ENCODE measurements at regions not wholly inside any gene's neighbourhood (a gene's known extent, or its start where the extent isn't known, plus 50 kb on each side); places are given as distances from the start of the nearest gene placed in this dataset.

- TF ChIP-seq IKZF1 (conservative IDR thresholded peaks at IDR 0.05): peak; percentile 85
- peak; percentile 38; the same call in 1 of the 2 replicates for TF ChIP-seq MTA2 (IDR thresholded peaks at IDR 0.05; ENCODE audit: low read depth)
These were observed 139.9 kb upstream of the USP9X start (continued) for GRCh38 chrX:40945361-40945713.

GRCh38 chrX:40947276-40947675 is 138.0 kb upstream of the USP9X start:
- TF ChIP-seq CHD4 (IDR thresholded peaks at IDR 0.05): no peak
- no peak for TF ChIP-seq RUNX3 (IDR thresholded peaks at IDR 0.05; ENCODE audit: low read length)
- TF ChIP-seq IRF4 (IDR thresholded peaks at IDR 0.05; ENCODE audit: low read depth, low read length): no peak
- TF ChIP-seq RAD21 (IDR thresholded peaks at IDR 0.05; ENCODE audit: insufficient read depth, low read depth, low read length): no peak
- TF ChIP-seq SRF (IDR thresholded peaks at IDR 0.05; ENCODE audit: low read depth in 2 of 2, low read length in 2 of 2): no peak
- TF ChIP-seq NFIC (IDR thresholded peaks at IDR 0.05; ENCODE audit: low read depth, low read length): no peak
- POLR2A ChIA-PET: no interaction called here
- DNase-seq (ENCODE audit: low read depth, low spot score): no peak
- Histone ChIP-seq H3K27me3 (replicated peaks in 1 of 2; ENCODE audit: control insufficient read depth in 2 of 2, insufficient read depth in 2 of 2, low read length in 1 of 2) (no peaks in the 10 kb centered on the region), H3K27ac (ENCODE audit: control insufficient read depth, insufficient read depth) (no peak overlapping the region), H3K4me1 (ENCODE audit: control insufficient read depth, insufficient read depth, low read length) (no peaks in the 10 kb centered on the region; the same call in 1 of the 2 replicates), H3K9ac (ENCODE audit: control insufficient read depth, insufficient read depth, low read length) (no peak overlapping the region), H3K36me3 (ENCODE audit: control insufficient read depth in 2 of 2, insufficient read depth in 2 of 2, low read length in 1 of 2) (no peaks in the 10 kb centered on the region), H3K79me2 (ENCODE audit: control insufficient read depth, insufficient read depth, low read length) (no peaks in the 10 kb centered on the region), H3K4me2 (ENCODE audit: control insufficient read depth, insufficient read depth) (no peak overlapping the region), H2AFZ (ENCODE audit: control insufficient read depth, low read depth, low read length) (no peak overlapping the region), H3K9me3 (replicated peaks; ENCODE audit: control insufficient read depth, insufficient read depth, low read length) (peaks cover 2% of the 10 kb centered on the region; the same call in 2 of the 3 replicates), H3K4me3 (no peak overlapping the region), H4K20me1 (ENCODE audit: control insufficient read depth, insufficient read depth) (no peaks in the 10 kb centered on the region)
- intact Hi-C loops (cut with micrococcal nuclease; ENCODE audit: unreplicated experiment) (no loop called here), in situ Hi-C loops (cut with MboI) (no loop called here)
- RAD21 ChIA-PET (ENCODE audit: unreplicated experiment): no interaction called here
- FAIRE-seq: no peak
- CTCF ChIA-PET: interaction anchor here (0.8 kb wide), 1 partner anchor 29 kb away, joined by 3 read pairs; no protein-coding TSS in a partner anchor
- ATAC-seq: no peak
- SMC1A ChIA-PET (ENCODE audit: uncharacterized antibody, unreplicated experiment): no interaction called here
- WGBS (ENCODE audit: insufficient coverage, insufficient replicate concordance, low lambda C conversion rate, missing lambda C conversion rate): 43% methylated on average over 3 of the region's 3 CpGs
- no TSS peak for BruUV-seq (replicated peaks)

GRCh38 chrX:40949071-40949470 is 136.2 kb upstream of the USP9X start:
- FAIRE-seq (no peak), DNase-seq (ENCODE audit: low read depth, low spot score) (no peak), ATAC-seq (no peak)
- peaks cover 3% of the 10 kb centered on the region; the same call in 2 of the 3 replicates for H3K9me3 ChIP-seq (replicated peaks; ENCODE audit: control insufficient read depth, insufficient read depth, low read length)
- H4K20me1 ChIP-seq (ENCODE audit: control insufficient read depth, insufficient read depth): no peaks in the 10 kb centered on the region
- H3K9ac ChIP-seq (ENCODE audit: control insufficient read depth, insufficient read depth, low read length): no peak overlapping the region
- H3K4me1 ChIP-seq (ENCODE audit: control insufficient read depth, insufficient read depth, low read length): no peaks in the 10 kb centered on the region; the same call in none of the 2 replicates
- WGBS (ENCODE audit: insufficient coverage, insufficient replicate concordance, low lambda C conversion rate, missing lambda C conversion rate): 54% methylated on average over 7 of the region's 7 CpGs
- H3K4me2 ChIP-seq (ENCODE audit: control insufficient read depth, insufficient read depth): no peak overlapping the region
- H3K27me3 ChIP-seq (replicated peaks in 1 of 2; ENCODE audit: control insufficient read depth in 2 of 2, insufficient read depth in 2 of 2, low read length in 1 of 2): no peaks in the 10 kb centered on the region
- no TSS peak for BruUV-seq (replicated peaks)
- SMC1A ChIA-PET (ENCODE audit: uncharacterized antibody, unreplicated experiment): no interaction called here
- POLR2A ChIA-PET: no interaction called here
- intact Hi-C loops (cut with micrococcal nuclease; ENCODE audit: unreplicated experiment) (no loop called here), in situ Hi-C loops (cut with MboI) (no loop called here)
- H3K36me3 ChIP-seq (ENCODE audit: control insufficient read depth in 2 of 2, insufficient read depth in 2 of 2, low read length in 1 of 2): no peaks in the 10 kb centered on the region
- H3K27ac ChIP-seq (ENCODE audit: control insufficient read depth, insufficient read depth): no peak overlapping the region
- H2AFZ ChIP-seq (ENCODE audit: control insufficient read depth, low read depth, low read length): no peak overlapping the region
- RAD21 ChIA-PET (ENCODE audit: unreplicated experiment): no interaction called here
- CTCF ChIA-PET: interaction anchor here (1.5 kb wide), 1 partner anchor 71 kb away, joined by 4 read pairs; no protein-coding TSS in a partner anchor
- H3K79me2 ChIP-seq (ENCODE audit: control insufficient read depth, insufficient read depth, low read length): no peaks in the 10 kb centered on the region
- H3K4me3 ChIP-seq: no peak overlapping the region
- TF ChIP-seq NKRF (conservative IDR thresholded peaks at IDR 0.05): no peak
- TF ChIP-seq NFIC (IDR thresholded peaks at IDR 0.05; ENCODE audit: low read depth, low read length): no peak
- TF ChIP-seq CEBPZ (IDR thresholded peaks at IDR 0.05; ENCODE audit: low read depth, low read length): no peak
